ENCODE measurements at regions not wholly inside any gene's neighbourhood (a gene's known extent, or its start where the extent isn't known, plus 50 kb on each side); places are given as distances from the start of the nearest gene placed in this dataset.

- no peak for DNase-seq
Observed at GRCh38 chr1:94611681-94612475, 70.3 kb upstream of the F3 start.

GRCh38 chr1:94609619-94610018, 68.1 kb upstream of the F3 start:
- DNase-seq, result no peak

- DNase-seq, result no peak
Observed at GRCh38 chr1:94608852-94609530, 67.4 kb upstream of the F3 start.

GRCh38 chr1:94608142-94608851, 66.7 kb upstream of the F3 start:
- no peak for DNase-seq

- DNase-seq, result no peak
Observed at GRCh38 chr1:94607398-94607797, 65.8 kb upstream of the F3 start.

GRCh38 chr1:94606471-94606870, 64.9 kb upstream of the F3 start:
- no peak for DNase-seq

- no peak for DNase-seq
Observed at GRCh38 chr1:94603663-94604062, 62.1 kb upstream of the F3 start.

- no peak for DNase-seq
Observed at GRCh38 chr1:94602802-94603625, 61.5 kb upstream of the F3 start.

GRCh38 chr1:94602316-94602715, 60.8 kb upstream of the F3 start:
- no peak for DNase-seq

- no peak for DNase-seq
Observed at GRCh38 chr1:94600556-94600955, 59.0 kb upstream of the F3 start.

- no peak for DNase-seq
Observed at GRCh38 chr1:94599095-94599813, 57.7 kb upstream of the F3 start.

GRCh38 chr1:94597701-94598100, 56.1 kb upstream of the F3 start:
- DNase-seq, result peak; percentile 2

- no peak for DNase-seq
Observed at GRCh38 chr1:94596260-94596659, 54.7 kb upstream of the F3 start.

GRCh38 chr1:94595658-94596057, 54.1 kb upstream of the F3 start:
- no peak for DNase-seq

GRCh38 chr1:94593611-94594010, 52.1 kb upstream of the F3 start:
- DNase-seq, result no peak

GRCh38 chr1:94592571-94592920, 51.0 kb upstream of the F3 start:
- no peak for DNase-seq

GRCh38 chr1:94591823-94592570, 50.4 kb upstream of the F3 start:
- no peak for DNase-seq

All from NCI-H2171 (cell line).